Sigmoid colon (tissue), 6 donors: ENCODE measurements at regions not wholly inside any gene's neighbourhood (a gene's known extent, or its start where the extent isn't known, plus 50 kb on each side); places are given as distances from the start of the nearest gene placed in this dataset.
A peak's percentile ranks its signal among the peaks of the same experiment; 100 is the strongest.

Experiments
- DNase-seq: peaks from one replicate; pipeline ENCODE4 v3.0.0-alpha.2; 2019
- H3K27ac ChIP-seq, 4 donors: fragments of 200-600 bp; sonication (generic); one replicate each; pipeline ENCODE4 v1.5.1; 2016 to 2019; ENCODE audit warnings: mild to moderate bottlenecking in 1 of 4
- H3K27me3 ChIP-seq, 3 donors: fragments of 200-600 bp; sonication (generic); one replicate each; pipeline ENCODE4 v1.5.1; 2019; ENCODE audit warnings: mild to moderate bottlenecking in 1 of 3
- H3K36me3 ChIP-seq, 4 donors: fragments of 200-600 bp; sonication (generic); one replicate each; pipeline ENCODE4 v1.5.1; 2016 to 2019
- H3K4me1 ChIP-seq, 4 donors: fragments of 200-600 bp; sonication (generic); one replicate each; pipeline ENCODE4 v1.5.1; 2017 to 2019
- H3K4me3 ChIP-seq, 4 donors: fragments of 200-600 bp; sonication (generic); one replicate each; pipeline ENCODE4 v1.5.1; 2017 to 2019; ENCODE audit warnings: mild to moderate bottlenecking in 2 of 4, moderate library complexity in 1 of 4
- H3K9me3 ChIP-seq, 4 donors: fragments of 200-600 bp in 3 of 4; sonication (generic) in 3 of 4; one replicate each; pipeline versions ENCODE4 v1.5.1 to v1.6.1; 2013 to 2019
- EP300 ChIP-seq, 4 donors: sonication (generic); formaldehyde crosslinking; IDR thresholded peaks; one replicate each; pipeline ENCODE4 v1.6.1; 2017; ENCODE audit warnings: antibody characterized with exemption in 4 of 4
- POLR2A ChIP-seq, 2 donors: fragments of 450-650 bp; IDR thresholded peaks; one replicate each; pipeline ENCODE4 v1.6.1; 2016; ENCODE audit warnings: antibody characterized with exemption in 2 of 2, mild to moderate bottlenecking in 2 of 2, moderate library complexity in 2 of 2
- POLR2AphosphoS5 ChIP-seq, 4 donors: sonication (generic); formaldehyde crosslinking; IDR thresholded peaks; one replicate each; pipeline ENCODE4 v1.6.1; 2017; ENCODE audit warnings: antibody characterized with exemption in 4 of 4
- WGBS, 2 donors: extraction: QIAGEN DNeasy Blood & Tissue Kit; methylation state at CpG; one replicate each; pipeline ENCODE4 v1.1.7; 2013; 5-methylcytosine and 5-hydroxymethylcytosine counted together
- intact Hi-C: fragments of 100-400 bp; cut with DNase I; formaldehyde crosslinking; loops from one replicate; pipeline ENCODE4 v1.15.1; 2023
- TF ChIP-seq, protein P1 (sequence below), 4 experiments: fragments of 450-650 bp in 3 of 4; fragments of 200-600 bp in 1 of 4; IDR thresholded peaks; one replicate each; pipeline ENCODE4 v1.5.1; 2016 to 2019; ENCODE audit warnings: antibody characterized with exemption in 4 of 4, mild to moderate bottlenecking in 3 of 4, moderate library complexity in 2 of 4
- donor health status: healthy with polysubstance abuse.
- donor health status: healthy.

DNA sequence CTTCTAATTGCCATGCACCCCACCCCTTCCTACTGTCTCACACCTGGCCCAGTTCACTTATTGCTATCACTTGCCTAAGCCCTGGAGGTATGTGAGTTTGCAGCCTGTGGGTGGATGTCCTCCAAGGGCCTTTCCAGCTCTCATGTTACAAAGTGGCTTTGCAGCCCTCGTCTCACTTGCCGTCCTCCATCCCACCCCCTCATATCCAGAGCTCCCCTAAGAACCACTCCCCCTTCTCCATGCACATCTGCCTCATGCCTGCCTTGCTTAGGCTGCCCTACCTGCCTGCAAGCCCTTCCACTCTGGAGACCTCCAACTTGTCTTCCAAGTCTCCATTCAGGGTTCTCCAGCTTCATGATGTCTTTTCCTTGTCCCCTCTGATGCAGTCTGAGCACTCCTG is 119.4 kb upstream of the NLRP1 start:
- DNase-seq: no peak
- no peaks in the 10 kb centered on the region for H3K36me3 ChIP-seq
- intact Hi-C loops: no loop called here
- H3K9me3 ChIP-seq: peaks cover 0 to 6% (median 3%) of the 10 kb centered on the region in 4 donors
- H3K27me3 ChIP-seq: peaks cover 0 to 6% (median 0%) of the 10 kb centered on the region in 3 donors
- 41 to 71% methylated on average over 2 of the region's 2 CpGs for WGBS, 2 donors
- TF ChIP-seq POLR2AphosphoS5 (IDR thresholded peaks at IDR 0.05): no peak
- no peak for TF ChIP-seq EP300 (IDR thresholded peaks at IDR 0.05)
- TF ChIP-seq, protein P1, sequence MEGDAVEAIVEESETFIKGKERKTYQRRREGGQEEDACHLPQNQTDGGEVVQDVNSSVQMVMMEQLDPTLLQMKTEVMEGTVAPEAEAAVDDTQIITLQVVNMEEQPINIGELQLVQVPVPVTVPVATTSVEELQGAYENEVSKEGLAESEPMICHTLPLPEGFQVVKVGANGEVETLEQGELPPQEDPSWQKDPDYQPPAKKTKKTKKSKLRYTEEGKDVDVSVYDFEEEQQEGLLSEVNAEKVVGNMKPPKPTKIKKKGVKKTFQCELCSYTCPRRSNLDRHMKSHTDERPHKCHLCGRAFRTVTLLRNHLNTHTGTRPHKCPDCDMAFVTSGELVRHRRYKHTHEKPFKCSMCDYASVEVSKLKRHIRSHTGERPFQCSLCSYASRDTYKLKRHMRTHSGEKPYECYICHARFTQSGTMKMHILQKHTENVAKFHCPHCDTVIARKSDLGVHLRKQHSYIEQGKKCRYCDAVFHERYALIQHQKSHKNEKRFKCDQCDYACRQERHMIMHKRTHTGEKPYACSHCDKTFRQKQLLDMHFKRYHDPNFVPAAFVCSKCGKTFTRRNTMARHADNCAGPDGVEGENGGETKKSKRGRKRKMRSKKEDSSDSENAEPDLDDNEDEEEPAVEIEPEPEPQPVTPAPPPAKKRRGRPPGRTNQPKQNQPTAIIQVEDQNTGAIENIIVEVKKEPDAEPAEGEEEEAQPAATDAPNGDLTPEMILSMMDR (IDR thresholded peaks at IDR 0.05): no peak
- TF ChIP-seq POLR2A (IDR thresholded peaks at IDR 0.05): no peak
- no peak overlapping the region for H3K27ac ChIP-seq
- H3K4me1 ChIP-seq: no peaks in the 10 kb centered on the region
- no peak overlapping the region for H3K4me3 ChIP-seq

GRCh38 chr17:5705081-5705875 is 121.0 kb upstream of the NLRP1 start:
- no peaks in the 10 kb centered on the region for H3K36me3 ChIP-seq
- H3K27ac ChIP-seq: no peak overlapping the region
- peaks cover 0 to 6% (median 3%) of the 10 kb centered on the region in 4 donors for H3K9me3 ChIP-seq
- no peak overlapping the region for H3K4me3 ChIP-seq
- H3K27me3 ChIP-seq: peaks cover 0 to 8% (median 0%) of the 10 kb centered on the region in 3 donors
- 59 to 65% methylated on average over 12 of the region's 12 CpGs for WGBS, 2 donors
- no peak for DNase-seq
- intact Hi-C loops: loop anchor here (5.0 kb wide), 1 partner anchor 118 kb away; no protein-coding TSS in a partner anchor
- H3K4me1 ChIP-seq: no peaks in the 10 kb centered on the region
- TF ChIP-seq, protein P1 (IDR thresholded peaks at IDR 0.05): no peak
- no peak for TF ChIP-seq POLR2AphosphoS5 (IDR thresholded peaks at IDR 0.05)
- no peak for TF ChIP-seq EP300 (IDR thresholded peaks at IDR 0.05)

DNA sequence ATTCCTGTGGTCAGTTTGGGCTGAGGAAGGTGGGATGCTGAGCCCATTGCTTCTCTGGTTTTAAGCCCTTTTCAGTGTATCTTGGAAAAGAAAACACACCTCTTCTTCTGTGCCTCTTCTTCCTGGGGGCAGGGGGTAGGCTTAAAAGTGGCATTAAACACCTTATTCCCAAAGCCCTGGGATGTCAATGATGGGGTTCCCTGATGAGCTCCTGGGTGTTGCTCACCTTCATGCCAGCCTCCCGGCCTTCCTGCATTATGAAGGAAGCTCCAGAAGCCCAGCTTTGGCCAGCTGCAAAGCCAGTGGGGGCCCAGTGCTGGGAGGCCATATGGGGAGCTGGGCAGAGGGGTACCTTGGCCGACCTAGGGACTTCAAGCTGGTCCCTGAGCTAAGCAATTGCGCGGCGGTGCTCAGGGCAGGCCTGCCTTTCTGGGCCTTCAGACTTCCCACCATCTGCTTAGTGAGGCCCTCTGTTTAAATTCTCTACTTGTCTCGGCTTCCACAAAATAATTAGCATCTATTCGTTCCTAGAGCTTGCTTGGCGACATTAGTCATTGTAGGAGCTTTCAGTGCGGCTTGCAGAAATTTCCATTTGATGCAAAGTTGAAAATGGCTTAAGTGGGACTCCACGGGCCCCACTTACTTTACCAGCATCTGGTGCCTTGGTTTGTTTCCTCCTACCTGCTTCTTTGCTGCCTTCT is 121.7 kb upstream of the NLRP1 start:
- Histone ChIP-seq H3K4me3 (no peak overlapping the region), H3K4me1 (no peaks in the 10 kb centered on the region), H3K9me3 (peaks cover 0 to 6% (median 3%) of the 10 kb centered on the region in 4 donors), H3K27ac (no peak overlapping the region), H3K36me3 (no peaks in the 10 kb centered on the region), H3K27me3 (peaks cover 0 to 15% (median 0%) of the 10 kb centered on the region in 3 donors)
- no peak for TF ChIP-seq POLR2A (IDR thresholded peaks at IDR 0.05)
- DNase-seq: no peak
- 86 to 88% methylated on average over 10 of the region's 10 CpGs for WGBS, 2 donors
- intact Hi-C loops: loop anchor here (5.0 kb wide), 1 partner anchor 119 kb away; no protein-coding TSS in a partner anchor

- Histone ChIP-seq H3K27ac (no peak overlapping the region), H3K27me3 (peaks cover 0 to 17% (median 0%) of the 10 kb centered on the region in 3 donors), H3K36me3 (no peaks in the 10 kb centered on the region), H3K4me1 (no peaks in the 10 kb centered on the region), H3K9me3 (peaks cover 0 to 6% (median 3%) of the 10 kb centered on the region in 4 donors), H3K4me3 (no peak overlapping the region)
- intact Hi-C loops: loop anchor here (5.0 kb wide), 1 partner anchor 119 kb away; no protein-coding TSS in a partner anchor
- DNase-seq: no peak
- TF ChIP-seq EP300 (IDR thresholded peaks at IDR 0.05): no peak
- TF ChIP-seq, protein P1 (IDR thresholded peaks at IDR 0.05): peak in 3 of 4 experiments; percentile 40 to 43 (median 42)
- WGBS, 2 donors: 39 to 45% methylated on average over 8 of the region's 8 CpGs
Observed at GRCh38 chr17:5706577-5707210, 122.4 kb upstream of the NLRP1 start.

GRCh38 chr17:5707482-5707881 is 123.2 kb upstream of the NLRP1 start:
- Histone ChIP-seq H3K4me3 (no peak overlapping the region), H3K4me1 (no peaks in the 10 kb centered on the region), H3K9me3 (peaks cover 0 to 5% (median 2%) of the 10 kb centered on the region in 4 donors), H3K27me3 (peaks cover 0 to 25% (median 0%) of the 10 kb centered on the region in 3 donors), H3K27ac (no peak overlapping the region), H3K36me3 (no peaks in the 10 kb centered on the region)
- WGBS, 2 donors: 85 to 97% methylated on average over 5 of the region's 5 CpGs
- intact Hi-C loops: loop anchor here (5.0 kb wide), 1 partner anchor 120 kb away; no protein-coding TSS in a partner anchor
- DNase-seq: no peak
- TF ChIP-seq, protein P1 (IDR thresholded peaks at IDR 0.05): no peak
- TF ChIP-seq POLR2AphosphoS5 (IDR thresholded peaks at IDR 0.05): no peak
- TF ChIP-seq EP300 (IDR thresholded peaks at IDR 0.05): no peak
- no peak for TF ChIP-seq POLR2A (IDR thresholded peaks at IDR 0.05)
